ENCODE measurements at regions not wholly inside any gene's neighbourhood (a gene's known extent, or its start where the extent isn't known, plus 50 kb on each side); places are given as distances from the start of the nearest gene placed in this dataset.
A peak's percentile ranks its signal among the peaks of the same experiment; 100 is the strongest.

- H3K36me3 ChIP-seq (ENCODE audit: control insufficient read depth in 2 of 2, extremely low read depth in 1 of 2, insufficient read depth in 1 of 2, low read length in 1 of 2) = no peaks in the 10 kb centered on the region
- no peak overlapping the region for H3K4me3 Mint-ChIP-seq
- WGBS (ENCODE audit: insufficient coverage) = 87% methylated on average over 34 of the region's 36 CpGs
- ChIA-PET POLR2A (no interaction called here), CTCF (no interaction called here)
- peaks cover 0 to 6% of the 10 kb centered on the region in 2 experiments for H3K27me3 ChIP-seq (replicated peaks in 1 of 2; ENCODE audit: control insufficient read depth in 2 of 2, extremely low read depth in 1 of 2, insufficient read depth in 2 of 2, low read length in 1 of 2)
- peaks cover 28 to 38% of the 10 kb centered on the region in 2 experiments for H3K4me1 ChIP-seq (ENCODE audit: control insufficient read depth in 1 of 2, extremely low read depth in 1 of 2, insufficient read depth in 2 of 2, low read length in 2 of 2)
- peaks cover 21 to 50% (median 33%) of the 10 kb centered on the region in 3 donors for H3K4me1 Mint-ChIP-seq
- no peak overlapping the region for H3K4me3 ChIP-seq (ENCODE audit: control insufficient read depth in 1 of 2, extremely low read depth in 1 of 2, low read length in 1 of 2)
- ATAC-seq (replicated peaks in 1 of 4) = no peak
- no peaks in the 10 kb centered on the region for H3K27me3 Mint-ChIP-seq
- H3K36me3 Mint-ChIP-seq = no peaks in the 10 kb centered on the region
- H3K27ac Mint-ChIP-seq = no peak overlapping the region
- no peaks in the 10 kb centered on the region for H3K9me3 Mint-ChIP-seq
- no peak overlapping the region for H3K27ac ChIP-seq (ENCODE audit: low read length)
- DNase-seq = no peak
- H3K9me3 ChIP-seq = no peaks in the 10 kb centered on the region
These were observed 318.3 kb upstream of the MYT1L start for GRCh38 chr2:2649109-2650072.

- no peaks in the 10 kb centered on the region for H3K9me3 ChIP-seq
- Mint-ChIP-seq H3K9me3 (peaks cover 0 to 5% (median 0%) of the 10 kb centered on the region in 3 donors), H3K36me3 (no peaks in the 10 kb centered on the region), H3K27ac (no peak overlapping the region), H3K4me3 (peak overlapping the region in 1 of 3 donors; percentile 74), H3K4me1 (peaks cover 27 to 60% (median 39%) of the 10 kb centered on the region in 3 donors), H3K27me3 (no peaks in the 10 kb centered on the region)
- 95% methylated on average over 5 of the region's 8 CpGs for WGBS (ENCODE audit: insufficient coverage)
- ATAC-seq (replicated peaks in 1 of 4) = no peak
- ChIA-PET CTCF (interaction anchor here in 1 of 2 donors (1.6 kb wide), 1 partner anchor 49 kb away, joined by 3 read pairs; no protein-coding TSS in a partner anchor), POLR2A (no interaction called here)
- H3K4me3 ChIP-seq (ENCODE audit: control insufficient read depth in 1 of 2, extremely low read depth in 1 of 2, low read length in 1 of 2) = no peak overlapping the region
- peaks cover 33 to 44% of the 10 kb centered on the region in 2 experiments for H3K4me1 ChIP-seq (ENCODE audit: control insufficient read depth in 1 of 2, extremely low read depth in 1 of 2, insufficient read depth in 2 of 2, low read length in 2 of 2)
- no peak overlapping the region for H3K27ac ChIP-seq (ENCODE audit: low read length)
- H3K27me3 ChIP-seq (replicated peaks in 1 of 2; ENCODE audit: control insufficient read depth in 2 of 2, extremely low read depth in 1 of 2, insufficient read depth in 2 of 2, low read length in 1 of 2) = peaks cover 0 to 6% of the 10 kb centered on the region in 2 experiments
- DNase-seq = no peak
- no peaks in the 10 kb centered on the region for H3K36me3 ChIP-seq (ENCODE audit: control insufficient read depth in 2 of 2, extremely low read depth in 1 of 2, insufficient read depth in 1 of 2, low read length in 1 of 2)
These were observed 317.0 kb upstream of the MYT1L start for GRCh38 chr2:2648094-2648493.

- POLR2A ChIA-PET = no interaction called here
These were observed 316.1 kb upstream of the MYT1L start for GRCh38 chr2:2647141-2647541.

GRCh38 chr2:2646433-2647051, 315.5 kb upstream of the MYT1L start:
- ATAC-seq (replicated peaks in 1 of 4) (peak; percentile 88 to 96 (median 92)), DNase-seq (peak; percentile 12 to 77 (median 48))
- H3K27me3 ChIP-seq (replicated peaks in 1 of 2; ENCODE audit: control insufficient read depth in 2 of 2, extremely low read depth in 1 of 2, insufficient read depth in 2 of 2, low read length in 1 of 2) = peaks cover 0 to 6% of the 10 kb centered on the region in 2 experiments
- no peaks in the 10 kb centered on the region for H3K36me3 Mint-ChIP-seq
- 21% methylated on average over 2 of the region's 8 CpGs for WGBS (ENCODE audit: insufficient coverage)
- H3K9me3 ChIP-seq = no peaks in the 10 kb centered on the region
- H3K27ac Mint-ChIP-seq = peak overlapping the region; percentile 52 to 66
- POLR2A ChIA-PET = interaction anchor here (0.6 to 0.8 kb wide), 2 partner anchors 33 to 35 kb away, joined by 3 read pairs; no protein-coding TSS in a partner anchor
- H3K4me3 ChIP-seq (ENCODE audit: control insufficient read depth in 1 of 2, extremely low read depth in 1 of 2, low read length in 1 of 2) = peak overlapping the region; percentile 10 to 26
- peaks cover 0 to 5% (median 0%) of the 10 kb centered on the region in 3 donors for H3K9me3 Mint-ChIP-seq
- H3K27ac ChIP-seq (ENCODE audit: low read length) = peak overlapping the region; percentile 70
- CTCF ChIA-PET = interaction anchor here in 1 of 2 donors (1.3 kb wide), 1 partner anchor 32 kb away, joined by 4 read pairs; no protein-coding TSS in a partner anchor
- no peaks in the 10 kb centered on the region for H3K36me3 ChIP-seq (ENCODE audit: control insufficient read depth in 2 of 2, extremely low read depth in 1 of 2, insufficient read depth in 1 of 2, low read length in 1 of 2)
- H3K4me1 ChIP-seq (ENCODE audit: control insufficient read depth in 1 of 2, extremely low read depth in 1 of 2, insufficient read depth in 2 of 2, low read length in 2 of 2) = peaks cover 39 to 48% of the 10 kb centered on the region in 2 experiments
- no peaks in the 10 kb centered on the region for H3K27me3 Mint-ChIP-seq
- H3K4me3 Mint-ChIP-seq = peak overlapping the region; percentile 25 to 74 (median 58)
- H3K4me1 Mint-ChIP-seq = peaks cover 27 to 58% (median 41%) of the 10 kb centered on the region in 3 donors

More at GRCh38 chr2:2647141-2647541, 316.1 kb upstream of the MYT1L start:
- peaks cover 0 to 6% of the 10 kb centered on the region in 2 experiments for H3K27me3 ChIP-seq (replicated peaks in 1 of 2; ENCODE audit: control insufficient read depth in 2 of 2, extremely low read depth in 1 of 2, insufficient read depth in 2 of 2, low read length in 1 of 2)
- no peaks in the 10 kb centered on the region for H3K36me3 Mint-ChIP-seq
- 36% methylated on average over 7 of the region's 9 CpGs for WGBS (ENCODE audit: insufficient coverage)
- ATAC-seq (replicated peaks in 1 of 4) = peak; percentile 34 to 60 (median 42)
- H3K27ac ChIP-seq (ENCODE audit: low read length) = peak overlapping the region; percentile 38
- DNase-seq = peak in 3 of 35 experiments; percentile 5 to 19 (median 15)
- peak overlapping the region; percentile 52 to 66 for H3K27ac Mint-ChIP-seq
- no peaks in the 10 kb centered on the region for H3K27me3 Mint-ChIP-seq
- peak overlapping the region; percentile 10 to 26 for H3K4me3 ChIP-seq (ENCODE audit: control insufficient read depth in 1 of 2, extremely low read depth in 1 of 2, low read length in 1 of 2)
- H3K4me3 Mint-ChIP-seq = peak overlapping the region; percentile 25 to 74 (median 58)
- CTCF ChIA-PET = interaction anchor here in 1 of 2 donors (1.3 to 1.6 kb wide), 2 partner anchors 33 to 50 kb away, joined by 3 to 4 read pairs; no protein-coding TSS in a partner anchor
- H3K4me1 Mint-ChIP-seq = peaks cover 27 to 60% (median 39%) of the 10 kb centered on the region in 3 donors
- H3K4me1 ChIP-seq (ENCODE audit: control insufficient read depth in 1 of 2, extremely low read depth in 1 of 2, insufficient read depth in 2 of 2, low read length in 2 of 2) = peaks cover 33 to 44% of the 10 kb centered on the region in 2 experiments
- H3K9me3 ChIP-seq = no peaks in the 10 kb centered on the region
- H3K36me3 ChIP-seq (ENCODE audit: control insufficient read depth in 2 of 2, extremely low read depth in 1 of 2, insufficient read depth in 1 of 2, low read length in 1 of 2) = no peaks in the 10 kb centered on the region
- peaks cover 0 to 5% (median 0%) of the 10 kb centered on the region in 3 donors for H3K9me3 Mint-ChIP-seq

- H3K27ac Mint-ChIP-seq = peak overlapping the region; percentile 13 to 66
- Histone ChIP-seq H3K27me3 (replicated peaks in 1 of 2; ENCODE audit: control insufficient read depth in 2 of 2, extremely low read depth in 1 of 2, insufficient read depth in 2 of 2, low read length in 1 of 2) (peaks cover 0 to 6% of the 10 kb centered on the region in 2 experiments), H3K9me3 (no peaks in the 10 kb centered on the region), H3K36me3 (ENCODE audit: control insufficient read depth in 2 of 2, extremely low read depth in 1 of 2, insufficient read depth in 1 of 2, low read length in 1 of 2) (no peaks in the 10 kb centered on the region), H3K27ac (ENCODE audit: low read length) (peak overlapping the region; percentile 70), H3K4me3 (ENCODE audit: control insufficient read depth in 1 of 2, extremely low read depth in 1 of 2, low read length in 1 of 2) (no peak overlapping the region), H3K4me1 (ENCODE audit: control insufficient read depth in 1 of 2, extremely low read depth in 1 of 2, insufficient read depth in 2 of 2, low read length in 2 of 2) (peaks cover 49 to 53% of the 10 kb centered on the region in 2 experiments)
- WGBS (ENCODE audit: insufficient coverage) = 84% methylated on average over 15 of the region's 19 CpGs
- H3K4me1 Mint-ChIP-seq = peaks cover 27 to 64% (median 50%) of the 10 kb centered on the region in 3 donors
- no peak for ATAC-seq (replicated peaks in 1 of 4)
- H3K4me3 Mint-ChIP-seq = peak overlapping the region in 1 of 3 donors; percentile 74
- H3K27me3 Mint-ChIP-seq = no peaks in the 10 kb centered on the region
- ChIA-PET CTCF (no interaction called here), POLR2A (no interaction called here)
- H3K36me3 Mint-ChIP-seq = no peaks in the 10 kb centered on the region
- H3K9me3 Mint-ChIP-seq = peaks cover 0 to 5% (median 0%) of the 10 kb centered on the region in 3 donors
- DNase-seq = no peak
These were observed 314.2 kb upstream of the MYT1L start for GRCh38 chr2:2645162-2645855.

Measured in T-cell (primary cell).